Endothelial cell of umbilical vein (primary cell): ENCODE measurements at regions not wholly inside any gene's neighbourhood (a gene's known extent, or its start where the extent isn't known, plus 50 kb on each side); places are given as distances from the start of the nearest gene placed in this dataset.

ENCODE experiments used
- BruUV-seq: library from RNA; stranded (reverse); fragments of 400-500 nt; replicated peaks from 2 replicates; lab custom pipeline; 2021; lab: Mats Ljungman, UMichigan
- CTCF ChIA-PET: fragments of 300-600, 350-600 bp; sonication (Branson Sonifier 250); formaldehyde crosslinking; loops from one replicate; lab custom pipeline; 2021; ENCODE audit warnings: antibody characterized with exemption, inconsistent platforms; lab: Charles Lee
- POLR2A ChIA-PET: fragments of 300-600, 350-600 bp; sonication (Branson Sonifier 250); formaldehyde crosslinking; loops from one replicate; lab custom pipeline; 2021; ENCODE audit warnings: antibody characterized with exemption, inconsistent platforms; lab: Charles Lee
- DNase-seq: peaks from one replicate; pipeline ENCODE4 v3.0.0-alpha.2; 2011; ENCODE audit warnings: low read depth, low spot score
- FAIRE-seq: peaks from 2 replicates; lab custom pipeline; 2011; peaks lifted over from hg19 to GRCh38; lab: Jason Lieb, UNC
- H2AFZ ChIP-seq: 2 replicates; pipeline ENCODE4 v1.6.0; 2012; ENCODE audit warnings: low read depth, low read length, control low read depth, inconsistent platforms
- H3K27ac ChIP-seq: 2 replicates; pipeline ENCODE4 v1.5.1; 2011; ENCODE audit warnings: low read depth, mild to moderate bottlenecking, control low read depth, low read length, moderate library complexity; ENCODE audit not compliant: insufficient read depth
- H3K27me3 ChIP-seq, 2 experiments: 2 replicates each; pipeline versions ENCODE4 v1.6.0 to v1.6.1; 2011; ENCODE audit warnings: low read length in 2 of 2, mixed read lengths in 1 of 2; ENCODE audit not compliant: control insufficient read depth in 2 of 2, insufficient read depth in 2 of 2
- H3K36me3 ChIP-seq, 2 experiments: 2 replicates in 1 of 2; 3 replicates in 1 of 2; pipeline ENCODE4 v1.5.1; 2011; ENCODE audit warnings: low read length in 2 of 2, mild to moderate bottlenecking in 1 of 2, moderate library complexity in 1 of 2; ENCODE audit not compliant: control insufficient read depth in 2 of 2, insufficient read depth in 2 of 2; ENCODE audit errors: extremely low read depth in 1 of 2
- H3K4me1 ChIP-seq: 3 replicates; pipeline ENCODE4 v1.5.1; 2011; ENCODE audit warnings: mild to moderate bottlenecking, low read length; ENCODE audit not compliant: control insufficient read depth, insufficient read depth; ENCODE audit errors: extremely low read depth
- H3K4me2 ChIP-seq: 2 replicates; pipeline ENCODE4 v1.6.1; 2011; ENCODE audit warnings: low read length, control low read depth, mixed read lengths; ENCODE audit not compliant: insufficient read depth
- H3K4me3 ChIP-seq, 3 experiments: fragments of 200-600 bp in 1 of 3; sonication (generic), shearing (Covaris generic) in 1 of 3; replicated peaks in 1 of 3; 2 replicates each; pipeline ENCODE4 v1.5.1; 2011 to 2016; ENCODE audit warnings: control low read depth in 3 of 3, low read length in 3 of 3, mild to moderate bottlenecking in 2 of 3, inconsistent platforms in 1 of 3, low read depth in 1 of 3, moderate library complexity in 1 of 3; ENCODE audit not compliant: insufficient read depth in 1 of 3
- H3K79me2 ChIP-seq: 2 replicates; pipeline ENCODE4 v1.6.0; 2012; ENCODE audit warnings: low read length, inconsistent platforms; ENCODE audit not compliant: control insufficient read depth, insufficient read depth
- H3K9ac ChIP-seq: replicated peaks from 2 replicates; pipeline ENCODE3; 2011; ENCODE audit warnings: low read length, control low read depth; ENCODE audit not compliant: insufficient read depth; ENCODE audit errors: extremely low read depth
- H3K9me1 ChIP-seq: replicated peaks from 3 replicates; pipeline ENCODE4 v1.6.0; 2011; ENCODE audit warnings: mild to moderate bottlenecking, low read length; ENCODE audit not compliant: control insufficient read depth, insufficient read depth; ENCODE audit errors: extremely low read depth
- H3K9me3 ChIP-seq: replicated peaks from 2 replicates; pipeline ENCODE4 v1.5.1; 2012; ENCODE audit warnings: low read length, inconsistent platforms; ENCODE audit not compliant: control insufficient read depth, insufficient read depth
- H4K20me1 ChIP-seq: replicated peaks from 2 replicates; pipeline ENCODE3; 2011; ENCODE audit warnings: mild to moderate bottlenecking, low read length; ENCODE audit not compliant: control insufficient read depth, insufficient read depth; ENCODE audit errors: extremely low read depth
- EZH2 ChIP-seq: IDR thresholded peaks from 2 replicates; pipeline ENCODE4 v1.6.1; 2012; ENCODE audit warnings: borderline replicate concordance, low read depth, mild to moderate bottlenecking, moderate library complexity, low read length, inconsistent platforms; ENCODE audit not compliant: severe bottlenecking
- FOS ChIP-seq: IDR thresholded peaks from 2 replicates; pipeline ENCODE4 v1.6.1; 2011; ENCODE audit warnings: mild to moderate bottlenecking, low read length, moderate library complexity, borderline replicate concordance; ENCODE audit not compliant: insufficient read depth
- GATA2 ChIP-seq: IDR thresholded peaks from 2 replicates; pipeline ENCODE4 v1.7.0; 2011; ENCODE audit warnings: low read depth, mild to moderate bottlenecking, moderate library complexity, mixed read lengths, low read length; ENCODE audit not compliant: insufficient read length, insufficient read depth
- JUN ChIP-seq: IDR thresholded peaks from 2 replicates; pipeline ENCODE4 v1.6.1; 2011; ENCODE audit warnings: borderline replicate concordance, low read depth; ENCODE audit not compliant: insufficient read length, insufficient read depth
- MYC ChIP-seq: IDR thresholded peaks from one replicate; pipeline ENCODE4 v1.6.1; 2011; ENCODE audit warnings: mild to moderate bottlenecking, low read depth, low read length
- POLR2A ChIP-seq: IDR thresholded peaks from 2 replicates; pipeline ENCODE4 v1.6.1; 2012; ENCODE audit warnings: low read depth, mild to moderate bottlenecking, control low read depth, low read length
- POLR2AphosphoS5 ChIP-seq: IDR thresholded peaks from 2 replicates; pipeline ENCODE4 v1.6.1; 2012; ENCODE audit warnings: low read depth, mild to moderate bottlenecking, control low read depth, low read length, moderate library complexity; ENCODE audit not compliant: insufficient read depth
- dilution Hi-C: fragments of 300-500 bp; cut with MboI; formaldehyde crosslinking; loops from one replicate; pipeline ENCODE4 v1.15.0; 2019; ENCODE audit warnings: low sequenced_read_pairs; ENCODE audit not compliant: extremely low pct_ligation_motif_present
- intact Hi-C: fragments of 100-400 bp; cut with micrococcal nuclease; formaldehyde crosslinking; loops from one replicate; pipeline ENCODE4 v1.10.0; 2022
- TF ChIP-seq, protein P1 (sequence below): IDR thresholded peaks from 2 replicates; pipeline ENCODE4 v1.6.1; 2011; ENCODE audit not compliant: insufficient read depth, insufficient read length
- TF ChIP-seq, protein P2 (sequence below), 2 donors: IDR thresholded peaks; 1 replicate in 1 of 2; 2 replicates in 1 of 2; pipeline ENCODE4 v1.5.1; 2011; ENCODE audit warnings: low read length in 2 of 2, mild to moderate bottlenecking in 2 of 2, moderate library complexity in 2 of 2, control low read depth in 1 of 2, inconsistent platforms in 1 of 2, low read depth in 1 of 2; ENCODE audit not compliant: insufficient read depth in 1 of 2; ENCODE audit errors: extremely low read depth in 1 of 2

DNA sequence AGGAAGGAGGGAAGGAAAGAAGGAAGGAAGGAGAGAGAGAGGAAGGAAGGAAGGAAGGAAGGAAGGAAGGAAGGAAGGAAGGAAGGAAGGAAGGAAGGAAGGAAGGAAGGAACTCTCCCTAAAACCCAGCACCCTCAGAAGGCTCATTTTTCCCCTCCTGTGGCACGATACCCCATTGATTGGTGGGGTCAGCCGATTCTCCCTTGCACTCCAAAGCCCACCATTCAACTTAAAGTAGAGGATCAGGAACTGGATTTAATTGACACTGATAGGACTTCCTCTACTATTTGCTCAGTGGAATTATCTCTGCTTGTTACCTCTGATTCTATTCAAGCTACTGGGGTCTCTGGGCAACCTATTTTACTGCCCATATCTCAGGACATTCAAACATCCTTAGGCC is 199.2 kb upstream of the MAOA start:
- H3K36me3 ChIP-seq = no peaks in the 10 kb centered on the region
- no peak overlapping the region for H3K9ac ChIP-seq
- H3K9me1 ChIP-seq = no peaks in the 10 kb centered on the region
- H3K79me2 ChIP-seq = no peaks in the 10 kb centered on the region
- POLR2A ChIA-PET = no interaction called here
- DNase-seq (no peak), FAIRE-seq (no peak)
- no peak overlapping the region for H3K4me3 ChIP-seq
- BruUV-seq = no TSS peak
- no peaks in the 10 kb centered on the region for H3K9me3 ChIP-seq
- CTCF ChIA-PET = no interaction called here
- intact Hi-C loops (no loop called here), dilution Hi-C loops (no loop called here)
- H4K20me1 ChIP-seq = no peaks in the 10 kb centered on the region
- TF ChIP-seq MYC = no peak
- no peak for TF ChIP-seq GATA2
- no peak for TF ChIP-seq FOS
- no peak for TF ChIP-seq JUN
- TF ChIP-seq EZH2 = no peak
- TF ChIP-seq, protein P1, sequence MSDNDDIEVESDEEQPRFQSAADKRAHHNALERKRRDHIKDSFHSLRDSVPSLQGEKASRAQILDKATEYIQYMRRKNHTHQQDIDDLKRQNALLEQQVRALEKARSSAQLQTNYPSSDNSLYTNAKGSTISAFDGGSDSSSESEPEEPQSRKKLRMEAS = no peak
- no peak for TF ChIP-seq POLR2A
- no peak for TF ChIP-seq POLR2AphosphoS5
- TF ChIP-seq, protein P2, sequence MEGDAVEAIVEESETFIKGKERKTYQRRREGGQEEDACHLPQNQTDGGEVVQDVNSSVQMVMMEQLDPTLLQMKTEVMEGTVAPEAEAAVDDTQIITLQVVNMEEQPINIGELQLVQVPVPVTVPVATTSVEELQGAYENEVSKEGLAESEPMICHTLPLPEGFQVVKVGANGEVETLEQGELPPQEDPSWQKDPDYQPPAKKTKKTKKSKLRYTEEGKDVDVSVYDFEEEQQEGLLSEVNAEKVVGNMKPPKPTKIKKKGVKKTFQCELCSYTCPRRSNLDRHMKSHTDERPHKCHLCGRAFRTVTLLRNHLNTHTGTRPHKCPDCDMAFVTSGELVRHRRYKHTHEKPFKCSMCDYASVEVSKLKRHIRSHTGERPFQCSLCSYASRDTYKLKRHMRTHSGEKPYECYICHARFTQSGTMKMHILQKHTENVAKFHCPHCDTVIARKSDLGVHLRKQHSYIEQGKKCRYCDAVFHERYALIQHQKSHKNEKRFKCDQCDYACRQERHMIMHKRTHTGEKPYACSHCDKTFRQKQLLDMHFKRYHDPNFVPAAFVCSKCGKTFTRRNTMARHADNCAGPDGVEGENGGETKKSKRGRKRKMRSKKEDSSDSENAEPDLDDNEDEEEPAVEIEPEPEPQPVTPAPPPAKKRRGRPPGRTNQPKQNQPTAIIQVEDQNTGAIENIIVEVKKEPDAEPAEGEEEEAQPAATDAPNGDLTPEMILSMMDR (IDR thresholded peaks at IDR 0.05; ENCODE audit: extremely low read depth in 1 of 2, insufficient read depth in 1 of 2, low read depth in 1 of 2, low read length in 2 of 2) = no peak
- no peak overlapping the region for H2AFZ ChIP-seq
- H3K27ac ChIP-seq = no peak overlapping the region
- no peak overlapping the region for H3K4me2 ChIP-seq
- H3K27me3 ChIP-seq = no peaks in the 10 kb centered on the region
- no peaks in the 10 kb centered on the region for H3K4me1 ChIP-seq
